Tibial nerve (tissue), 4 donors: ENCODE measurements at regions not wholly inside any gene's neighbourhood (a gene's known extent, or its start where the extent isn't known, plus 50 kb on each side); places are given as distances from the start of the nearest gene placed in this dataset.

Source experiments
- EP300 ChIP-seq, 2 donors: sonication (generic); formaldehyde crosslinking; IDR thresholded peaks; one replicate each; pipeline ENCODE4 v1.6.1; 2017; ENCODE audit warnings: antibody characterized with exemption in 2 of 2, mild to moderate bottlenecking in 1 of 2
- POLR2A ChIP-seq, 2 donors: fragments of 450-650 bp; IDR thresholded peaks; one replicate each; pipeline ENCODE4 v1.6.1; 2017; ENCODE audit warnings: antibody characterized with exemption in 2 of 2, mild to moderate bottlenecking in 2 of 2, moderate library complexity in 2 of 2
- TF ChIP-seq, protein P1 (sequence below), 5 experiments: fragments of 200-600 bp in 3 of 5; fragments of 450-650 bp in 2 of 5; sonication (generic) in 3 of 5; IDR thresholded peaks; one replicate each; pipeline ENCODE4 v1.5.1; 2016 to 2019; ENCODE audit warnings: antibody characterized with exemption in 5 of 5, mild to moderate bottlenecking in 3 of 5, moderate library complexity in 2 of 5

DNA sequence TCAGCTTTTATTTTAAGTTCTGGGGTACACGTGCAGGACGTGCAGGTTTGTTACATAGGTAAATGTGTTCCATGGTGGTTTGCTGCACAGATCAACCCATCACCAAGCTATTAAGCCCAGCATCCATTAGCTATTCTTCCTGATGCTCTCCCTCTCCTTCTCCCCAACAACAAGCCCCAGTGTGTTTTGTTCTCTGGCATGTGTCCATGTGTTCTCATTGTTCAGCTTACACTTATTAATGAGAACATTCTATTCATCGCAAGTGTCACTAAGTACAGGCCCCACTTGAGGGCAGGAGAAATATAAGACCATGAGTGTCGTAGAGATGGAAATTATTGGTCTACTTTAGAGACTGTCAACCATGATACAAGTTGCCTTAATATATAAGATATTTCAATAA, 615.1 kb downstream of the CDH8 start:
- TF ChIP-seq, protein P1, sequence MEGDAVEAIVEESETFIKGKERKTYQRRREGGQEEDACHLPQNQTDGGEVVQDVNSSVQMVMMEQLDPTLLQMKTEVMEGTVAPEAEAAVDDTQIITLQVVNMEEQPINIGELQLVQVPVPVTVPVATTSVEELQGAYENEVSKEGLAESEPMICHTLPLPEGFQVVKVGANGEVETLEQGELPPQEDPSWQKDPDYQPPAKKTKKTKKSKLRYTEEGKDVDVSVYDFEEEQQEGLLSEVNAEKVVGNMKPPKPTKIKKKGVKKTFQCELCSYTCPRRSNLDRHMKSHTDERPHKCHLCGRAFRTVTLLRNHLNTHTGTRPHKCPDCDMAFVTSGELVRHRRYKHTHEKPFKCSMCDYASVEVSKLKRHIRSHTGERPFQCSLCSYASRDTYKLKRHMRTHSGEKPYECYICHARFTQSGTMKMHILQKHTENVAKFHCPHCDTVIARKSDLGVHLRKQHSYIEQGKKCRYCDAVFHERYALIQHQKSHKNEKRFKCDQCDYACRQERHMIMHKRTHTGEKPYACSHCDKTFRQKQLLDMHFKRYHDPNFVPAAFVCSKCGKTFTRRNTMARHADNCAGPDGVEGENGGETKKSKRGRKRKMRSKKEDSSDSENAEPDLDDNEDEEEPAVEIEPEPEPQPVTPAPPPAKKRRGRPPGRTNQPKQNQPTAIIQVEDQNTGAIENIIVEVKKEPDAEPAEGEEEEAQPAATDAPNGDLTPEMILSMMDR (IDR thresholded peaks at IDR 0.05) = no peak
- no peak for TF ChIP-seq POLR2A (IDR thresholded peaks at IDR 0.05)
- TF ChIP-seq EP300 (IDR thresholded peaks at IDR 0.05) = no peak
